Omental fat pad (tissue), 3 donors: ENCODE measurements at regions not wholly inside any gene's neighbourhood (a gene's known extent, or its start where the extent isn't known, plus 50 kb on each side); places are given as distances from the start of the nearest gene placed in this dataset.

ENCODE experiments used
- ATAC-seq: fragments of 150-250 bp; one replicate; pipeline ENCODE4 v1.9.1; 2016; ENCODE audit warnings: mild to moderate bottlenecking, moderate library complexity; ENCODE audit not compliant: low FRiP score
- DNase-seq: peaks from one replicate; pipeline ENCODE4 v3.0.0-alpha.2; 2019; ENCODE audit warnings: low spot score
- CTCF ChIP-seq, 3 donors: fragments of 450-650 bp; IDR thresholded peaks; one replicate each; pipeline ENCODE4 v1.5.1; 2016 to 2017; ENCODE audit warnings: antibody characterized with exemption in 3 of 3, mild to moderate bottlenecking in 3 of 3, moderate library complexity in 2 of 3

- DNase-seq, result no peak
- ATAC-seq, result no peak
- no peak for TF ChIP-seq CTCF (IDR thresholded peaks at IDR 0.05)
These were observed 119.2 kb upstream of the C11orf87 start for GRCh38 chr11:109302591-109303334.

GRCh38 chr11:109303342-109303741 lies 118.6 kb upstream of the C11orf87 start:
- no peak for TF ChIP-seq CTCF (IDR thresholded peaks at IDR 0.05)
- no peak for ATAC-seq
- no peak for DNase-seq

- no peak for ATAC-seq
- DNase-seq, result no peak
- TF ChIP-seq CTCF (IDR thresholded peaks at IDR 0.05), result no peak
These were observed 117.8 kb upstream of the C11orf87 start for GRCh38 chr11:109304159-109304558.

GRCh38 chr11:109305009-109305408 lies 117.0 kb upstream of the C11orf87 start:
- ATAC-seq, result no peak
- no peak for TF ChIP-seq CTCF (IDR thresholded peaks at IDR 0.05)
- DNase-seq, result no peak

GRCh38 chr11:109306322-109306721 lies 115.7 kb upstream of the C11orf87 start:
- DNase-seq (no peak), ATAC-seq (no peak)
- no peak for TF ChIP-seq CTCF (IDR thresholded peaks at IDR 0.05)

- no peak for TF ChIP-seq CTCF (IDR thresholded peaks at IDR 0.05)
- DNase-seq (no peak), ATAC-seq (no peak)
These were observed 114.6 kb upstream of the C11orf87 start for GRCh38 chr11:109307366-109307765.

- ATAC-seq (no peak), DNase-seq (no peak)
- no peak for TF ChIP-seq CTCF (IDR thresholded peaks at IDR 0.05)
These were observed 113.4 kb upstream of the C11orf87 start for GRCh38 chr11:109308551-109308950.
